ENCODE measurements at regions not wholly inside any gene's neighbourhood (a gene's known extent, or its start where the extent isn't known, plus 50 kb on each side); places are given as distances from the start of the nearest gene placed in this dataset.

GRCh38 chr20:22460231-22460630 lies 124.1 kb downstream of the FOXA2 start:
- TF ChIP-seq CTCF (IDR thresholded peaks at IDR 0.05; ENCODE audit: insufficient read depth, low read length, poor library complexity, severe bottlenecking) (no peak), EZH2phosphoT487 (conservative IDR thresholded peaks at IDR 0.05; ENCODE audit: low read length) (no peak)
